Thoracic aorta (tissue), 2 donors: ENCODE measurements at regions not wholly inside any gene's neighbourhood (a gene's known extent, or its start where the extent isn't known, plus 50 kb on each side); places are given as distances from the start of the nearest gene placed in this dataset.

Experiments
- ATAC-seq: fragments of 150-250 bp; one replicate; pipeline ENCODE4 v1.8.0; 2017; ENCODE audit warnings: low read depth; ENCODE audit not compliant: insufficient number of reproducible peaks, low FRiP score
- DNase-seq: peaks from one replicate; pipeline ENCODE4 v3.0.0-alpha.2; 2020; ENCODE audit warnings: low spot score
- H3K27ac ChIP-seq, 2 donors: fragments of 200-600 bp; sonication (generic); 1 replicate in 1 of 2; 2 replicates in 1 of 2; pipeline ENCODE4 v1.5.1; 2016; ENCODE audit warnings: mild to moderate bottlenecking in 2 of 2, moderate library complexity in 2 of 2
- H3K27me3 ChIP-seq: fragments of 200-600 bp; sonication (generic); replicated peaks from 2 replicates; pipeline ENCODE4 v1.6.0; 2016; ENCODE audit warnings: mild to moderate bottlenecking; ENCODE audit not compliant: insufficient read depth
- H3K36me3 ChIP-seq: fragments of 200-600 bp; sonication (generic); one replicate; pipeline ENCODE4 v1.5.1; 2016
- H3K4me1 ChIP-seq, 2 donors: fragments of 200-600 bp; sonication (generic); 1 replicate in 1 of 2; 2 replicates in 1 of 2; pipeline versions ENCODE4 v1.5.1 to v1.6.0; 2016; ENCODE audit warnings: low read depth in 2 of 2, mild to moderate bottlenecking in 1 of 2; ENCODE audit not compliant: control insufficient read depth in 1 of 2
- H3K4me3 ChIP-seq: fragments of 200-600 bp; sonication (generic); 2 replicates; pipeline ENCODE4 v1.5.1; 2016; ENCODE audit warnings: mild to moderate bottlenecking
- H3K9me3 ChIP-seq: fragments of 200-600 bp; sonication (generic); 2 replicates; pipeline ENCODE4 v1.5.1; 2016
- TF ChIP-seq, protein P1 (sequence below): fragments of 200-600 bp; sonication (generic); IDR thresholded peaks from one replicate; pipeline ENCODE4 v1.5.1; 2019; ENCODE audit warnings: antibody characterized with exemption

DNA sequence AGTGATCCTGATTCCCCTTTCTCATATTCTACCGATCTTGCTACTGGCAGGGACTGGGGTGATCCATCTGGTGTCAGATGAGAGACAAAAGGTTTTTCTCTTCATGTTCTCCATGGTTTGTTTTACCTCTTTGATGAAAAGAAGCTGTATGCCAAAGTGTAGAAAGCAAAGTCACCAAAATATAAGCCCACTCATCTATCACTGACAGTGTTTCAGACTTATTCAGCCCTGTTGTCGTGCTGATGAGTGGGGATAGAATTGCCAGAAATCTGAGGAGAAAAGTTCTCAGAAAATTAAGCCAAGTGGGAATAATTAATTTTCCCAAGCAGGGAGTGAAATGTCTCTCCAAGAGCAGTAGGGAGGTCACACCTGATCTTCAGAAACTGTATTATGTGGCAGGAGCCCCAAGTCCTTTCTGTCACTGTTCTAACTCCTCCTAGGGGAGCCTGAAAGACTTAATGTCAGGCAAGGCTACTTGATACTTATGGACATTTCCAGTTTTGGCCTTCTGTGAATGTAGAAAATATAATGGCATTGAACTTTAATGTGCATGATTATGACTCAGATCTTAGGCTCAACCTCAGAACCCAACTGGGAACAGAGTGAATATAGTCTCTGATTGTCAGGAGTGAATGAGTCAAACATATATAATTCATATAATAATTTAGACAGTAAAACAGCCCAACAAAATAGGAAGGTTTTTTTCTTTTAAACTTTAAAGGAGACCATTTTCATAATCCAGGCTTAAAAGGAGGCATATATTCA, 298.1 kb downstream of the ANKRD50 start:
- Histone ChIP-seq H3K4me3 (no peak overlapping the region), H3K27ac (no peak overlapping the region), H3K9me3 (no peaks in the 10 kb centered on the region), H3K4me1 (no peaks in the 10 kb centered on the region), H3K27me3 (no peaks in the 10 kb centered on the region), H3K36me3 (no peaks in the 10 kb centered on the region)
- TF ChIP-seq, protein P1, sequence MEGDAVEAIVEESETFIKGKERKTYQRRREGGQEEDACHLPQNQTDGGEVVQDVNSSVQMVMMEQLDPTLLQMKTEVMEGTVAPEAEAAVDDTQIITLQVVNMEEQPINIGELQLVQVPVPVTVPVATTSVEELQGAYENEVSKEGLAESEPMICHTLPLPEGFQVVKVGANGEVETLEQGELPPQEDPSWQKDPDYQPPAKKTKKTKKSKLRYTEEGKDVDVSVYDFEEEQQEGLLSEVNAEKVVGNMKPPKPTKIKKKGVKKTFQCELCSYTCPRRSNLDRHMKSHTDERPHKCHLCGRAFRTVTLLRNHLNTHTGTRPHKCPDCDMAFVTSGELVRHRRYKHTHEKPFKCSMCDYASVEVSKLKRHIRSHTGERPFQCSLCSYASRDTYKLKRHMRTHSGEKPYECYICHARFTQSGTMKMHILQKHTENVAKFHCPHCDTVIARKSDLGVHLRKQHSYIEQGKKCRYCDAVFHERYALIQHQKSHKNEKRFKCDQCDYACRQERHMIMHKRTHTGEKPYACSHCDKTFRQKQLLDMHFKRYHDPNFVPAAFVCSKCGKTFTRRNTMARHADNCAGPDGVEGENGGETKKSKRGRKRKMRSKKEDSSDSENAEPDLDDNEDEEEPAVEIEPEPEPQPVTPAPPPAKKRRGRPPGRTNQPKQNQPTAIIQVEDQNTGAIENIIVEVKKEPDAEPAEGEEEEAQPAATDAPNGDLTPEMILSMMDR: no peak
- no peak for DNase-seq
- no peak for ATAC-seq

DNA sequence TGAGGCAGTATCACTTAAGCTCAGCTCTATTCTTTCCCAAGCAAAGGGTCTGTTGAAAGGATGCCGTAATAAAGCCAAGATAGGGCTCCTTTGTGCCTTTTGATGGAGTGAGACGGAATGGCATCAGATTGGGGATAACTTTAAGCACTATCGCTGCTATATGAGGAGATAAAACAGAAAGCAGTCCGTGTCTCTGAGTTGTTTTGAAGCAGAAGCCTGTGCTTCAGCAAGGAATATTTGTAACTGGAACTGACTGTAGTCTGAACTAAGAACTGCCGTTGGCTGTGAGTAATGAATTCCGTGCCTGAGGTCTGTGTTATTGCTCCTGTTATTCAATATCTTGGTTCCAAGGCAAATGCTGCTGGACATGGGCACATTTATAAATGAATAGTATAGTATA, 297.4 kb downstream of the ANKRD50 start:
- no peaks in the 10 kb centered on the region for H3K9me3 ChIP-seq
- DNase-seq: no peak
- no peaks in the 10 kb centered on the region for H3K36me3 ChIP-seq
- H3K4me3 ChIP-seq: no peak overlapping the region
- H3K4me1 ChIP-seq: no peaks in the 10 kb centered on the region
- H3K27ac ChIP-seq: no peak overlapping the region
- ATAC-seq: no peak
- TF ChIP-seq, protein P1: no peak
- H3K27me3 ChIP-seq: no peaks in the 10 kb centered on the region

DNA sequence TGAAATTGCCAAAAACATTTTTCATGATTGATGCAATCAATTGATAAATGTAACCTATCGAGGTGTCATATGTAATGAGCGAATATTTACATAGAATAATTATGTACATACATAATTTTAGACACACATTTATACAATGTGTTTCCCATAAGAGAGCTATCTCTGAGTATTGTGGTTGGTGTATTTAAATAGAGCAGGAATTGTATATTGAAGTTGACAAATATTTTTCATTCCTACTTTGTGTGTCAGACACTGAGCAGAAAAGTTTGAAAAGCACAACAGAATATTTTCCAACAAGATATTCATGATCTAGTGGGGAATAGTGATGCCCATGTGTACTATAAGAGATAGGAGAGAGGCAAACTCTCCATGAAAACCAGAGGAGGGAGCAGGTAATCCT, 295.2 kb downstream of the ANKRD50 start:
- Histone ChIP-seq H3K36me3 (no peaks in the 10 kb centered on the region), H3K27ac (no peak overlapping the region), H3K4me3 (no peak overlapping the region), H3K27me3 (no peaks in the 10 kb centered on the region), H3K9me3 (no peaks in the 10 kb centered on the region), H3K4me1 (no peaks in the 10 kb centered on the region)
- TF ChIP-seq, protein P1: no peak
- ATAC-seq: no peak
- DNase-seq: no peak

DNA sequence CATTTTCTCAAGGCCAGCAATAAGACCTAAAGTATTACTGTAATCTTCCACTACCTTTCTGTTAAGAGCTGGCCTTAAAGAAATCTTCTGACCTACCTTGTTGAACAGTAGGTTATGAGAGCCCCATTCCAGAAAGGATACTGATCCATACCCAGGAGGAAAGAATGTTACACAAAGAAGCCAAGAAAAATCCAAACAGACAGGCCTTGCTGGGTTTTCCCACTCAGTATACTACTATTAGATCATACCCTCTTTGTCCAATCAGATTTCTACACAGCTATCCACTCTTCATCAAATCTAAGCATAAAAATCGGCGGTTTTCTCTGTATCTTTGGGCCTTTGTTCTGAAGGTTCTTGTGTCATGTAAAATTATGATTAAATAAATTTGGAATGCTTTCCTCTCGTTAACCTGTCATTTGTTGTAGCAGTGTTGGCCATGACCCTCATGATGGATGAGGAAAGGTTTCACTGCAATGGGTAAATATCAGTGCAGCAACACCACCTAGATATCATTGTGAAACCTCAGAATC, 292.3 kb downstream of the ANKRD50 start:
- Histone ChIP-seq H3K4me1 (no peaks in the 10 kb centered on the region), H3K36me3 (no peaks in the 10 kb centered on the region), H3K27me3 (no peaks in the 10 kb centered on the region), H3K9me3 (no peaks in the 10 kb centered on the region), H3K4me3 (no peak overlapping the region), H3K27ac (no peak overlapping the region)
- TF ChIP-seq, protein P1: no peak
- DNase-seq (no peak), ATAC-seq (no peak)

DNA sequence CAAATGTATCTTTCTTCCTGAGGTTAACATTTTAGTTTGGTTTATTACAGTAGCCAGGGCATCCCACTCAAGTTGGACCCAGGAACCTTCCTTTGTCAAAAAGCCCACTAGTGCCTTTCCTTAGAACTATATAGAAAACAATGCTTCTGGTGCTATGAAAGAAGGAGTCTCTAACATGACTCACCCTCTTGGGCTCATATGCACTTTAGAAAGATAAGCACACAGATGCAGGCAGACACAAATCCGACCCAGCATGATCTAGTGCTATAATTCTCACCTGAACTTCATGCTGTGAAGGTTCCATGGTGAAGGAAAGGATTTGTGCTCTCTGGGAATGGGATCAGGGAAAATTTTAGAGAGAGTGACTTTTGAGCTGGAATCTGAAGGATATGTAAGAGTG, 289.4 kb downstream of the ANKRD50 start:
- no peaks in the 10 kb centered on the region for H3K27me3 ChIP-seq
- ATAC-seq: no peak

More for the DNA sequence above, 289.4 kb downstream of the ANKRD50 start:
- TF ChIP-seq, protein P1: no peak
- no peaks in the 10 kb centered on the region for H3K4me1 ChIP-seq
- no peak overlapping the region for H3K27ac ChIP-seq
- H3K4me3 ChIP-seq: no peak overlapping the region
- DNase-seq: no peak
- H3K36me3 ChIP-seq: no peaks in the 10 kb centered on the region
- H3K9me3 ChIP-seq: no peaks in the 10 kb centered on the region
